ENCODE measurements at regions not wholly inside any gene's neighbourhood (a gene's known extent, or its start where the extent isn't known, plus 50 kb on each side); places are given as distances from the start of the nearest gene placed in this dataset.
A peak's percentile ranks its signal among the peaks of the same experiment; 100 is the strongest.

- Histone ChIP-seq H3K4me1 (ENCODE audit: insufficient read depth) (no peaks in the 10 kb centered on the region; the same call in 1 of the 2 replicates), H3K4me2 (no peak overlapping the region), H3K79me2 (replicated peaks; ENCODE audit: insufficient read depth) (no peaks in the 10 kb centered on the region), H3K4me3 (no peak overlapping the region), H4K20me1 (replicated peaks; ENCODE audit: insufficient read depth) (no peaks in the 10 kb centered on the region), H3K9me2 (ENCODE audit: insufficient read depth) (no peaks in the 10 kb centered on the region), H2AFZ (no peak overlapping the region), H3K36me3 (ENCODE audit: insufficient read depth) (no peaks in the 10 kb centered on the region), H3K27me3 (ENCODE audit: insufficient read depth) (no peaks in the 10 kb centered on the region), H3K27ac (ENCODE audit: low read depth) (no peak overlapping the region), H3F3A (replicated peaks; ENCODE audit: low read depth) (no peaks in the 10 kb centered on the region)
- TF ChIP-seq STAT1 (IDR thresholded peaks at IDR 0.05; ENCODE audit: unreplicated experiment) (no peak), CREB1 (CRISPR knock-in tag; IDR thresholded peaks at IDR 0.05; ENCODE audit: low read depth) (no peak), ETS1 (IDR thresholded peaks at IDR 0.05) (no peak), JUNB (IDR thresholded peaks at IDR 0.05; ENCODE audit: unreplicated experiment) (no peak), EZH2phosphoT487 (IDR thresholded peaks at IDR 0.05; ENCODE audit: unreplicated experiment) (no peak)
- no peak overlapping the region for H3K27ac Mint-ChIP-seq
- ATAC-seq (no peak), DNase-seq (ENCODE audit: low spot score) (no peak)
- peaks cover 8% of the 10 kb centered on the region; the same call in 2 of the 3 replicates for H3K4me1 Mint-ChIP-seq
- no peaks in the 10 kb centered on the region for H3K27me3 Mint-ChIP-seq (ENCODE audit: insufficient read depth, low read depth, poor library complexity)
- H3K9me3 Mint-ChIP-seq: no peaks in the 10 kb centered on the region
- H3K36me3 Mint-ChIP-seq (ENCODE audit: low read depth): no peaks in the 10 kb centered on the region
- no peak overlapping the region for H3K4me3 Mint-ChIP-seq
Measured at GRCh38 chr5:87535706-87536105, 123.0 kb upstream of the CCNH start.

GRCh38 chr5:87529486-87530076 lies 116.9 kb upstream of the CCNH start:
- Histone ChIP-seq H3K4me3 (no peak overlapping the region), H3K4me2 (no peak overlapping the region), H3K27me3 (ENCODE audit: insufficient read depth) (no peaks in the 10 kb centered on the region), H3K27ac (ENCODE audit: low read depth) (no peak overlapping the region), H2AFZ (no peak overlapping the region), H3K9me2 (ENCODE audit: insufficient read depth) (no peaks in the 10 kb centered on the region), H3K79me2 (replicated peaks; ENCODE audit: insufficient read depth) (no peaks in the 10 kb centered on the region), H4K20me1 (replicated peaks; ENCODE audit: insufficient read depth) (no peaks in the 10 kb centered on the region), H3F3A (replicated peaks; ENCODE audit: low read depth) (no peaks in the 10 kb centered on the region), H3K36me3 (ENCODE audit: insufficient read depth) (no peaks in the 10 kb centered on the region), H3K4me1 (ENCODE audit: insufficient read depth) (peaks cover 4% of the 10 kb centered on the region; the same call in 1 of the 2 replicates)
- Mint-ChIP-seq H3K4me3 (no peak overlapping the region), H3K36me3 (ENCODE audit: low read depth) (no peaks in the 10 kb centered on the region), H3K4me1 (no peaks in the 10 kb centered on the region), H3K27ac (peak overlapping the region; percentile 61; the same call in 1 of the 2 replicates), H3K9me3 (no peaks in the 10 kb centered on the region), H3K27me3 (ENCODE audit: insufficient read depth, low read depth, poor library complexity) (no peaks in the 10 kb centered on the region)
- no peak for ATAC-seq
- DNase-seq (ENCODE audit: low spot score): no peak
- TF ChIP-seq REST (IDR thresholded peaks at IDR 0.05; ENCODE audit: unreplicated experiment) (no peak), CTCF (conservative IDR thresholded peaks at IDR 0.05; ENCODE audit: low read depth in 2 of 2) (no peak), EZH2 (IDR thresholded peaks at IDR 0.05; ENCODE audit: low read depth, unreplicated experiment) (no peak), ZNF462 (CRISPR knock-in tag; IDR thresholded peaks at IDR 0.05) (no peak), EZH2phosphoT487 (IDR thresholded peaks at IDR 0.05; ENCODE audit: unreplicated experiment) (no peak)

Measured in GM23338 (cell line).